BJ (cell line): ENCODE measurements at regions not wholly inside any gene's neighbourhood (a gene's known extent, or its start where the extent isn't known, plus 50 kb on each side); places are given as distances from the start of the nearest gene placed in this dataset.

Experiments used
- CTCF ChIA-PET: fragments of 350-600 bp; formaldehyde crosslinking; extraction: SDS; loops from one replicate; lab custom pipeline; 2021; ENCODE audit warnings: antibody characterized with exemption, inconsistent platforms; lab: Yijun Ruan, JAX
- POLR2A ChIA-PET: fragments of 300-600 bp; sonication (Branson Sonifier 250); formaldehyde crosslinking; extraction: SDS; loops from one replicate; lab custom pipeline; 2021; ENCODE audit warnings: antibody characterized with exemption; lab: Charles Lee
- DNase-seq: peaks from one replicate; pipeline ENCODE4 v3.0.0-alpha.2; 2011; ENCODE audit warnings: low read depth
- H3K27me3 ChIP-seq: 2 replicates; pipeline ENCODE4 v1.6.0; 2011; ENCODE audit warnings: low read length; ENCODE audit not compliant: control insufficient read depth, insufficient read depth
- H3K36me3 ChIP-seq: 2 replicates; pipeline ENCODE4 v1.5.1; 2011; ENCODE audit warnings: low read length; ENCODE audit not compliant: control insufficient read depth, insufficient read depth
- H3K4me3 ChIP-seq: 2 replicates; pipeline ENCODE4 v1.5.1; 2011; ENCODE audit warnings: low read depth, mild to moderate bottlenecking, control low read depth, low read length
- CTCF ChIP-seq: IDR thresholded peaks from 2 replicates; pipeline ENCODE4 v1.5.1; 2011; ENCODE audit warnings: low read depth, mild to moderate bottlenecking, control low read depth, inconsistent platforms, low read length, moderate library complexity; ENCODE audit not compliant: insufficient read depth

- no peak overlapping the region for H3K4me3 ChIP-seq
- no peak for DNase-seq
- ChIA-PET POLR2A (no interaction called here), CTCF (no interaction called here)
- H3K27me3 ChIP-seq = no peaks in the 10 kb centered on the region
- no peaks in the 10 kb centered on the region for H3K36me3 ChIP-seq
- no peak for TF ChIP-seq CTCF
Measured at GRCh38 chr15:47415539-47415971, 301.8 kb upstream of the SEMA6D start.

GRCh38 chr15:47422881-47423665, 294.2 kb upstream of the SEMA6D start:
- peak; percentile 19 for DNase-seq
- H3K4me3 ChIP-seq = no peak overlapping the region
- CTCF ChIA-PET = no interaction called here
- H3K27me3 ChIP-seq = no peaks in the 10 kb centered on the region
- no peak for TF ChIP-seq CTCF
- POLR2A ChIA-PET = no interaction called here
- H3K36me3 ChIP-seq = no peaks in the 10 kb centered on the region

DNA sequence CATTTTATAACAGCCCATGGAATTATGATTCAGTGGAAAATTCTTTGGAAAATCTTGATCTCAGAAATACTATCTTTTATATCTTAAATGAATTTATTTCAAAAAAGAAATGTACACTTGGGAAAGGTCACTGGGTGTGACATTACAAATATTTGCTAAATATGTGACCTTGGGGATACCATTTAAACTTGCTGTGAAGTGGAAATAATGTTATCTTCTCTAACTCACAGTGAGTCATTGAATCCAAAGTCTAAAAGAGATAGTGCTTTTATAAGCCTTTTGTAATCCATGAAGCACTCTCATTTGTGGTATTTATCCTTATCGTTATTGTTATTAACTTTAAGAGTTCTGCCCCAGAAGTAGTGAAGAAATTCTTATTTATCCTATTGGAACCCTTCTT, 289.8 kb upstream of the SEMA6D start:
- H3K27me3 ChIP-seq = no peaks in the 10 kb centered on the region
- no peak for DNase-seq
- no peak for TF ChIP-seq CTCF
- ChIA-PET CTCF (no interaction called here), POLR2A (no interaction called here)
- H3K4me3 ChIP-seq = no peak overlapping the region
- H3K36me3 ChIP-seq = no peaks in the 10 kb centered on the region

DNA sequence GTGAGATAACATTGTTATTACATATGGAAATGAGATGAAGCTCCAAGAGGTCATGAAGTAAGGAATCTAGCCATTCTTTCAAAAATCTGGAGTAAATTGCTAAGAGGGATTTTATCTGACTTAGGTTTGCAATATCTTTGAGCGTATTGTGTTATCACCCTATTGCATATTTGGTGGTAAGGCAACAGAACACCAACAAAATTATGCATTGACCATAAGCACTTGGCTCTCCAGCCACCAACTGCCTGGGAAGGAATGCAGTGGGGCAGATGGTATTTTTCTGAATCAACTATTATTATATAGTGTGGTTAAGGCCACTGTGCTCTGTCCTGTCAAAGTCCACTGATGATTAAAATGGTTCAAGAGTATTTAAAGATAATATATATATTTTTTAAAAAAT, 287.9 kb upstream of the SEMA6D start:
- ChIA-PET CTCF (no interaction called here), POLR2A (no interaction called here)
- no peak for TF ChIP-seq CTCF
- no peaks in the 10 kb centered on the region for H3K27me3 ChIP-seq
- H3K4me3 ChIP-seq = no peak overlapping the region
- no peaks in the 10 kb centered on the region for H3K36me3 ChIP-seq
- no peak for DNase-seq

- POLR2A ChIA-PET = no interaction called here
Measured at GRCh38 chr15:47431501-47431900, 285.8 kb upstream of the SEMA6D start.

More at GRCh38 chr15:47431501-47431900, 285.8 kb upstream of the SEMA6D start:
- no peaks in the 10 kb centered on the region for H3K36me3 ChIP-seq
- H3K27me3 ChIP-seq = no peaks in the 10 kb centered on the region
- peak; percentile 68 for DNase-seq
- CTCF ChIA-PET = no interaction called here
- no peak for TF ChIP-seq CTCF
- H3K4me3 ChIP-seq = no peak overlapping the region
